Coronary artery (tissue), 2 donors: ENCODE measurements at regions not wholly inside any gene's neighbourhood (a gene's known extent, or its start where the extent isn't known, plus 50 kb on each side); places are given as distances from the start of the nearest gene placed in this dataset.

Source experiments
- DNase-seq: peaks from one replicate; pipeline ENCODE4 v3.0.0-alpha.2; 2017; ENCODE audit warnings: low spot score
- H3K27ac ChIP-seq, 2 donors: fragments of 200-600 bp; sonication (generic); one replicate each; pipeline ENCODE4 v1.5.1; 2016 to 2019
- H3K4me3 ChIP-seq: fragments of 200-600 bp; sonication (generic); 2 replicates; pipeline ENCODE4 v1.5.1; 2016; ENCODE audit warnings: mild to moderate bottlenecking, moderate library complexity
- TF ChIP-seq, protein P1 (sequence below): fragments of 200-600 bp; sonication (generic); IDR thresholded peaks from one replicate; pipeline ENCODE4 v1.5.1; 2019; ENCODE audit warnings: antibody characterized with exemption

DNA sequence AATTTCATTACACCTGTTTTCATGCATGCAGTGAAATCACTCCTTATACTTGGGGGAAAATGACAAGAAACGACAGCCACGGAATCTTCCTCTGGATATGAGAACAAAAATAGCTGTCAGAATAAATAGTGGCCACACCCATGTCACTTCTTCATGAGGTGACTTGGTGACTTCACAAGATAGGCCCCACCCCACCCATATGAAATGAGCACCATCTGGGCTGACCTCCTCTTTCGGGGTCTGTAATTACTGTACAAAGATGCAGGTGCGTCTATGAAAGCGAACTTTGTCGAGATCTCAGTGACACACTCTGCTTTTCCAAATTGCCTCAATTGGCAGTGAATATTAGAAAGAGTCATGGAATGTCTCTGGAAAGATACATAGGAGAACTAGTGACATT, 184.2 kb upstream of the CCN2 start:
- DNase-seq, result no peak
- Histone ChIP-seq H3K4me3 (no peak overlapping the region), H3K27ac (no peak overlapping the region)
- TF ChIP-seq, protein P1, sequence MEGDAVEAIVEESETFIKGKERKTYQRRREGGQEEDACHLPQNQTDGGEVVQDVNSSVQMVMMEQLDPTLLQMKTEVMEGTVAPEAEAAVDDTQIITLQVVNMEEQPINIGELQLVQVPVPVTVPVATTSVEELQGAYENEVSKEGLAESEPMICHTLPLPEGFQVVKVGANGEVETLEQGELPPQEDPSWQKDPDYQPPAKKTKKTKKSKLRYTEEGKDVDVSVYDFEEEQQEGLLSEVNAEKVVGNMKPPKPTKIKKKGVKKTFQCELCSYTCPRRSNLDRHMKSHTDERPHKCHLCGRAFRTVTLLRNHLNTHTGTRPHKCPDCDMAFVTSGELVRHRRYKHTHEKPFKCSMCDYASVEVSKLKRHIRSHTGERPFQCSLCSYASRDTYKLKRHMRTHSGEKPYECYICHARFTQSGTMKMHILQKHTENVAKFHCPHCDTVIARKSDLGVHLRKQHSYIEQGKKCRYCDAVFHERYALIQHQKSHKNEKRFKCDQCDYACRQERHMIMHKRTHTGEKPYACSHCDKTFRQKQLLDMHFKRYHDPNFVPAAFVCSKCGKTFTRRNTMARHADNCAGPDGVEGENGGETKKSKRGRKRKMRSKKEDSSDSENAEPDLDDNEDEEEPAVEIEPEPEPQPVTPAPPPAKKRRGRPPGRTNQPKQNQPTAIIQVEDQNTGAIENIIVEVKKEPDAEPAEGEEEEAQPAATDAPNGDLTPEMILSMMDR, result no peak

DNA sequence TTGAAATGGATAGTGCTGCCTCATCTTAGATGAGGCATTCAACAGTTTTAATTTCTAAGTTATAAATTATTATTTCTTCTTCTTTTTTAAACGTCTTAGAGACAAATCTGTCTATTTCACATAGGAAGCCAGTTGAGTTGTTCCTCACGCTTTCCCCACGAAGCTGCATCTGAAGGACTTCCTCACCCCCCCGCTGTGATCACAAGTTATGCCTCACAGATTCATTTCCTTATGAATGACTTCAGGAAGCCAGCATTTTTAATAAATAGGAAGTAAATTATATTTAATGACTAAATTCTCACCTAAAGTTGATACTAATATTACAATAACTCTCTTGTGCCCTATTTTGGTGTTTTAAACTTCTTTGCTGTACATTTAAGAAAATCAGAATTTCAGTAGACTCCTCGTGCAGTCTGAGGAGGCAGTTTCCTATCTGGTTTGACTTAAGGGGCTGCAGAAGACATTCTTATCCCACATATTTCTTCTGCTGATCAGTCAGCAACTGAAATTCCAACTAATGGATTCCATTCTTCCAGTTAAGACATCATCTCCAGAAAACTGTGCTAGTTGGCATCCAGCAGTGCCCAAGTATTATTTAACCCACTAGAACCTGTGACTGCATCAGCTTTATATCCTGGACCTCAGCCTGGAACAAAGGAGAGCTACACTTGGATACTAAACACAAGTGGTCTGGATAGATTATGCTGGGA, 182.7 kb upstream of the CCN2 start:
- TF ChIP-seq, protein P1, result no peak
- peak overlapping the region; percentile 78 to 92 for H3K27ac ChIP-seq
- no peak for DNase-seq
- no peak overlapping the region for H3K4me3 ChIP-seq

DNA sequence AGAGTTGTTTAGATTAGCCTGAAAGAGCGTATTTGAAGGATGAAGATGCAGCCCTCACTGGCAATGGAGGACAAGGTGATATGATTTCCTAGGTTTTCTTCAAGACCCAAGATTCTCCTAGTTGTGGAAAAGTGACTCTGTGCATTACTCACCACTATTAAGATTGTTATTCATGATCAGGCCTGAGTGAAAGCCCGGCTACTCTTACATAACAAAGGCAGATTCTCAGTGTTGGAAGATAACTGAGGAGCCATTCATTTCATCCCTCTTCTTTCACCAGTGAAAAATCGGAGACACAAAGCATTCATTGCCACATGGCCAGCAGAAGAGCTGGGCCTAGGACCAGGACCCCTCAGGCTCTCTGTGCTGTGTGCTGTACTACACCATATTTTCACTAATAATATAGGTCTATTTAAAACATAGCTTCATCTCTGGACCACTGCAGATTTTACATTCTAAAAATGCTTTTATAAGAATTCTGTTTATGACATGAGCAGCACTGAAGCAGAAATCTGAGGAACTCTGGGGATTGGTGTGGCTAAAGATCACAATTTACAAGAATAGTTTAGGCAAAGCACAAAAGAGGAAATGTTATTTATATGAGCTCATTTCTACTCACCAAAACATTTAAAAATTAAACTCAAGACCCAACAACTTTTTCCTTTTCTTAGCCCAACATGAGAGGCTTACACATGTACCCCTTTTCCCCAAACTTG, 181.9 kb upstream of the CCN2 start:
- H3K4me3 ChIP-seq, result no peak overlapping the region
- H3K27ac ChIP-seq, result peak overlapping the region; percentile 78 to 92
- TF ChIP-seq, protein P1, result no peak
- no peak for DNase-seq

DNA sequence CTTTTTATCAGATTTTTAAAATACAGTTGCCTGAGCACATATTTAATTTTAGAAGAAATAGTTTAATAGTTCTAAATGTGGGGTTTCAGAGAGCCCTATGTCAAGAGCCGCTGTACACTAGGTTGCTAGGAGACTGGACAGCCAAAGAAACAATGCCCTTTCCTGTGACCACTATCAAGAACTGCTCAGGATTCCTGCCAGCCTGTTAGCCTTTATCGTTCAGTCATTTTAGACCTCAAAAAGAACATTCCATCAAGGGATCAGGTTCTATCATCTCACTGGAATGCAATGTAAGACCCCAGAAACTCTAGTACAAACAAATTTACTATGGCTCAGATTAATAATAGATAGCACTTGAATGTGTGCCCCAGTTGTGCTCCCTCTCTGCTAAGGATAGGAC, 181.2 kb upstream of the CCN2 start:
- DNase-seq, result no peak
- Histone ChIP-seq H3K27ac (peak overlapping the region; percentile 78 to 92), H3K4me3 (no peak overlapping the region)
- TF ChIP-seq, protein P1, result no peak

DNA sequence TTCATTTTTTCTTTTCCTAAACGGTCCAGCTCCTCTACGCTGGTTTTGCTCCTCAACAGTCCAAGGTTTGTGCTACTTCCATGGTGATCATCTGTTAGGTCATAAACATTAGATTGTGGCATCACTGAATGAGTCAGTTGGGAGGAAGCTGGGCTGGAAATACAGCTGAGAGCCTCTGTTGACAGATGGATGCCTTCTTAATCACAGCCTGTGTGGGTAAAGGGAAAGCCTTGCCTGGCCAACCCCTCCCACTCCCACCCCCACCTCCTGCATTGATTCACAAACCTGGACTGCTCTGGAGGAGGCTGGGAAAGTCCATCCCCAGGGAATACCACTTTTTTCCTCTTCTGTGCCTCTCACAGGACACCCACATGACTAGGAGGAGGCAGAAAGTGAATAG, 180.6 kb upstream of the CCN2 start:
- DNase-seq, result peak; percentile 92

DNA sequence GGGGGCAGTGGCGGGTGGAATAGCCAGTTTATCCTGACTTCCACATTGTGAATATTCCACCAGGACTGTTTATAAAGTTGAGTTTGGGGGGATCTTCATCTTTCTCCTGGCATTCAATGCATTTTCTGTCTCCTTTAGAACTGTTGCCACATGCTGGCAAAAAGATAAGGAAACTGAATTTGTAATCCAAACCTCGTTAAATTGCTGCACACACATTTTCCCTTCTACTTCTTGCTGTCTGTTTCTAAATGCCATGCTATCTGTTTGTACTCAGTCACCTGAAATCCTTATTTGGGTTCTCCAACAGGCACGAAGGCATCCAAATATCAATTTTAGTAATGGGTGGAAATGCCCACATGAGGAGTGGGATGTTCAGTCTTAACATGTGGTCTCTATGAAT, 180.2 kb upstream of the CCN2 start:
- no peak for DNase-seq
- TF ChIP-seq, protein P1, result no peak
- H3K27ac ChIP-seq, result peak overlapping the region; percentile 78 to 92
- H3K4me3 ChIP-seq, result peak overlapping the region; percentile 33

More for the DNA sequence above, 180.6 kb upstream of the CCN2 start:
- Histone ChIP-seq H3K27ac (peak overlapping the region; percentile 78 to 92), H3K4me3 (peak overlapping the region; percentile 33)
- TF ChIP-seq, protein P1, result no peak
